ENCODE measurements at regions not wholly inside any gene's neighbourhood (a gene's known extent, or its start where the extent isn't known, plus 50 kb on each side); places are given as distances from the start of the nearest gene placed in this dataset.
"Not testable (repeated sequence)": the region's sequence is repeated elsewhere in the genome, so short reads cannot be mapped to it uniquely, and the experiment has no call there.

DNA sequence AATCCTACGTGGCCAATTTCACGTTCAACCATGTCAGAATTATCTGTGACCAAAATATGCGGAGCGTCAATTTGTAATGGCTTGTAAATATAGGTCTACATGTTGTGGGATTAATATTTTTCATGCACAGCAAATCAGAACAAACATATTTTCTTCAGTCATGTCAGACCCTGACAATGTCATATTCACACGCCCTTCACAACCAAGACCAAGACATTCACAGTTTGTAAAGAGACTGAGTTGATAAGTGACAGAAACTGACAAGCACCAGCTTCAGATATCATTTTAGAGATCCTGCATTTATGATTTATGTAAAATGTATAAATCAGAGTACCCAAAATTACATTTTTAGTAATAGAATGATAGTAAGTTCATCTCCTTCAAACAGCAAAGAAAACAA lies 57.3 kb upstream of the NOVA1 start:
- no peak for DNase-seq

- DNase-seq = no peak
Measured at GRCh38 chr14:26663506-26663905, 65.7 kb upstream of the NOVA1 start.

GRCh38 chr14:26678732-26679420 lies 81.0 kb upstream of the NOVA1 start:
- DNase-seq = not testable (repeated sequence)

GRCh38 chr14:26685401-26685800 lies 87.6 kb upstream of the NOVA1 start:
- no peak for DNase-seq

DNA sequence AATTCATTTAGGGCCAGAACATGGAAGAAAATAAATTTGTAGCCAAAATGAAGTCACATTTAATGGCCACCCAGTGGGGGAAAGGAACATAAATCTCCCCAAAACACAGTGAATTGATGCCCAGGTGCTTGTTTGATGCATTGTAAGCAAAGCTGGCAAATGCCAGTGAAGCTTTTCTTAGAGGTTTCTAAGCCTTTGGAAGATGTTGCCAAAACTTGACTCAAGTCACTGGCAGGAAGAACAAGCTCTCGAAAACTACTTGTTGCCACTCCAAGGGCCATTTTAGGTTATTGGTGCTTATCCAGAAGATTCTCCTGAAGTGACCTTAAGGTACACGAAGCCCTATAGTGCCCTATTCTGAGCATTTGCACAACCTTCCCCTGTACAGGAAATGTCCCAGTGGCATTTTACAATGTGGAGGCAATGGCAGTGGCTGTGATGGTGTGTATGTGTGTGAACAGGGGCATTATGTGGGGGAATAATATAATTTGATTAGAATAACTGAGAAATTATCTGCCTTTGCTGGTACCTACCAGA lies 89.5 kb upstream of the NOVA1 start:
- no peak for DNase-seq

DNA sequence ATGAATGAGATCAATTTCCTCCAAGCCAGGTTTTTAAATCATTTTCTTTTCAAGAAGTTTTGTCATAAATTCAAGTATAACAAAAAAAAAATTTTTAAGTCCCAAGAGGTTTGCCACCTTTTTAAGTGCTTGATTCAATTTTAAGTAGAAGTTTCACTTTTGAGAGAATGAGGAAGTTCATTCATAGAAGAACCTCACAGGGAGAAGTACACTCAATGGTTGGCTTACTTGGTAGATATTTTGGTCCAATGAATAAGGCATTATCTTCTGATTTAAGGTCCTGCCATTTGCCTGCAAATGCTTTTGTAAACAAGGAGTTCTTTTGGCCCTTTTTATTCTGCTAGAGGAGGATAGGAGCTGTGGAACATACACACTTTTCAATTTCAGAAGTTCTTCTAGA lies 96.7 kb upstream of the NOVA1 start:
- no peak for DNase-seq

DNA sequence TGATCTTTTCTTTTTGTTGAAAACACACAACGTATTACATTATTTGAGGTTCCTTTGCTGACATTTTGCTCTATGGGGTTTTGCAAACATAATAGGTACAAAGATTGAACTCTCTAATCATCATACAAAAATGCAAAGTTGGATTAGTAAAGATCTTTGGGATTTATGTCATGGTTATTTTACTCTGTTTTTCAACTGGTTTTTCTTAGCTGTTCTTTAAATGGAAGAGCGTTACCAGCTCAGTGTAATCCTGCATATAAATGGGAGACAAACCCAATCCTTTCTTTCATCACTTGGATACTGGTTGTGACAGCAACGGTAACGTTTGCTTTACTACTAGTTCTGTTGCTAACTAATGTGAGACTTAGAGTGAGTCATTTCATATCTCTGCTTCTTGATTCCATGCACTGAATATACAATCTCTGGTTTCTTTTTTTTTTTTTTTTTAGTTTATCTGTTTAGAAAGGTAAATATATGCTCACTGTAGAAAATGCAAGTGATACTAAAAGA lies 104.9 kb upstream of the NOVA1 start:
- DNase-seq = no peak

- DNase-seq = no peak
Measured at GRCh38 chr14:26703686-26704366, 106.0 kb upstream of the NOVA1 start.

DNA sequence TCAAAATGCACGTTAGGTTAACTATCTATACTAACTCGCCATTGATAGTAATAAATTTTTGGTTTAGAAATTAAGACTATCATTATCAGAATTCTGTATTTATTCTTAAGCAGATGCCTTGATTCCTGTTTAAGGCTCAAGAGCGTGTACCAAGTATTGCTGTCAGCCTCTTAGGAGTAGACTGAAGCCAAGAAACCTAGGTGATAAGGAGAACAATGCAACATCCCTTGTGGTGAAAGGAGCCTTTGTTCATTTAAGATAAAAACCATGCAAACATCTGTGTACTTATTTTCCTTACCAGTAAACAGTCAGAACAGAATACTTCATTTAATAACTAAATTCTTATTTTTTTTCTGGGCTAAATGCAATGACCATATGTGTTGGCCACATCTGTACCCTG lies 109.4 kb upstream of the NOVA1 start:
- no peak for DNase-seq

DNA sequence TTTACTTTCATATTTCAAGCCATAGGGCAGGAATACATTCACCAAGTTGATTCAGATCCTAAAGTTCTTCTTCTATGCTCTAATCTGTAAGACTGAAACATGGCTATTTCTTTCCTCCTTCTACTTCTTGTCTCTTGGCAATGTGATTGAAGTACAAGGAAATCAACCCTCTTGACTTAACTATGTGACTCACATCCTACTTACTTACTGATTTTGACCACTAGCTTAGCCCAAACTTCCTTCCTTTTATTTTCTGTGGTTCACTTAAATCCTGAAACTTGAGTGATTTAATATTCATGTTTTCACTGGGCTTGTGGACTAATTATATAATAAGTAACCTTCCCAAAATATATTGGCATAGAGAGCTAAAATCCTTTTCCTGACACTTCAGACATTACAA lies 111.2 kb upstream of the NOVA1 start:
- no peak for DNase-seq

DNA sequence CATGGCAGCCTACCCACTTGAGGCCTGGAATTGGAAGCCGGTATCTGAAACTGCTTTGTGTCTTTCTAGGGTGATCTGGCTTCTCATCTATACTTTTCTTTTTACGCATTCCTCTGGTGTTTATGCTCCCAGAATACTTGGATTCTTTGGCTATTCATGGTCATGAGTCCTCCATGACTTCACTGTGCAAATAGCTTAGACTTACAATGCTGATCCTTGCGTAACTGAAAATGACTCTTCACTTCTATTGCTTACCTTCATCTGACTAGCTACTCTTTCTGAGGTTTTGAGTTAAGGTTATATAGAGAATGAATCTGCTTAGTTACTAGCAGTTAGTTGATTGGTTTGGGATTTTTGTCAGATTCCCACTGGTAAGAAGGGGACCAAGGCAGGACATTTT lies 121.7 kb upstream of the NOVA1 start:
- DNase-seq = no peak

- no peak for DNase-seq
Measured at GRCh38 chr14:26722258-26722657, 124.4 kb upstream of the NOVA1 start.

DNA sequence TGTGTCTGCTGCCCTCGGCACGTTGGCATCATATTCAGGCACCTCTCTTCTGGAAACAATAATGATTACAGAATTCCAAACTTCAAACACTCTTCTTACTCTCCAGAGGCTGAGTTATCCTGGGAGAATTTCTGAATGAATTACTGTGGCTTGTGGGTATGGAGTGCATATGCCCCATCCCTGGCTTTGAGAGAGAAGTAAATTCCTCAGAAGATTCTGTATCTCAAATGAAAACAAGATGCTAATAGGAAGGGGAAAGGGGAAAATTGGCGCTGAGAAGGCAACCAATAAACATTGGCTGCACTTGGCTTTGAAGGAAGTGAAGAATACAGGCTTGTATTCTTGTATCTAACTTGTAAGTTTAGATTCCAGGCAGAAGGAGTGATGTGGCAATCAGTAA lies 132.0 kb upstream of the NOVA1 start:
- DNase-seq = no peak

GRCh38 chr14:26730929-26731618 lies 133.2 kb upstream of the NOVA1 start:
- DNase-seq = no peak

- DNase-seq = no peak
Measured at GRCh38 chr14:26735811-26736210, 138.0 kb upstream of the NOVA1 start.

DNA sequence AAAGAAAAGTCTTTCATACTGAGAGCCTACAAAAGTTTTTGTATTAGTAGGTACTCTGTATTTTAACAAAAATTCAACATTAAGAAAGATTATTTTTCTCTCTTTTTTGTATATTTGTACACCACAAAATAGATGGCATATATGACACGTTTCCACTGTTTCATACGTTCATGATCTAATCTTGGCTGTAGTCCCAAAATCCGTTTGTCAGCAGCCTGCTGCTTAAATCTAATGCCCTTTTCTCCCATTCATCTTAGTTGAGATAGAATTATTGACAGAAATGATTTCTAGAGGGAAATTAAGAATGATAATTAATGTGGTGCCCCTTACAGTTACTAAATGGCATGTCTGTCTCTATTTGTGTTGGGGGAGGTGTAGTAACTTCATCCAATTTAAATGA lies 140.7 kb upstream of the NOVA1 start:
- DNase-seq = no peak

DNA sequence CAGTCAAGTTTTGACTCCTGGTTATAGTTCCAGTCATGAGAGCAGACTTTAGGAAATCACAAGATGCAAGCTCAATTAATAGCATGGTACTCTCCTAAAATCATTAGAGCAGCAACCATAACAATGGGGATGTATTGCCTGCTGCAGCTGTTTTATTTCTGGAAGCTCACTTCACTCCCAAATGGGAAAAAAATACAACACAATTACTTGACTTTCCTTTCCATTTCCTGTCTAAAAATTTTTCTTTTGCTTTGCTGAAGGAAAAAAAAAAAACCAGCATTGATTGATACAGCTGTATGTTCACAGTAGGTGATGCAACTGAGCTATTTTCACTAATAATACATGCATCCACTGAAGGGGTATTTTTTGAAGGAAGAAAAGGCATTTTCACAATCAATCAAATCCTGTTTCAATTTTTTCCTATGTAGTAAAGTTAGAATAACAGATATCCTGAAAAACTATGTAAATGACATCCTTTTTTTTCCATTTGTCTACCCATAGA lies 143.9 kb upstream of the NOVA1 start:
- no peak for DNase-seq

GRCh38 chr14:26743284-26743683 lies 145.5 kb upstream of the NOVA1 start:
- no peak for DNase-seq

- no peak for DNase-seq
Measured at GRCh38 chr14:26744903-26745302, 147.1 kb upstream of the NOVA1 start.

- DNase-seq = no peak
Measured at GRCh38 chr14:26761532-26761931, 163.7 kb upstream of the NOVA1 start.

DNA sequence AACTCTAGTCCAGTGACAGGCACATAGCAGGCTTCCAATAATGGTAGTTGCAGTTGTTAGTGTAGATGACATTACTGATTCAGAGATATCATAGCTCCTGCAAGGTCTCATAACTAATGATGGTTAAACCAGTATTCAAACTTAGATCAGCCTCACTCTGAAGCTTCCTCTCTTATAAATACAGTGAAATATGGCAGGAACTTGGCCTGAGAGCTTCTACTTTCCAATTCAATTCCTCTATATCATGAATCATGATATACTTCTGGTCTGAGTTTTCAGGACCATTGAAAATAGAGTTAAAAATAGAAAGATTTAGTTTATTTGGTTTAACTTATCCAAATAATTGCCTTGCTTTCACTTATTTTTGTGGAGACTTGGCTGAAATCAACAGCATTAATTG lies 167.5 kb upstream of the NOVA1 start:
- no peak for DNase-seq

DNA sequence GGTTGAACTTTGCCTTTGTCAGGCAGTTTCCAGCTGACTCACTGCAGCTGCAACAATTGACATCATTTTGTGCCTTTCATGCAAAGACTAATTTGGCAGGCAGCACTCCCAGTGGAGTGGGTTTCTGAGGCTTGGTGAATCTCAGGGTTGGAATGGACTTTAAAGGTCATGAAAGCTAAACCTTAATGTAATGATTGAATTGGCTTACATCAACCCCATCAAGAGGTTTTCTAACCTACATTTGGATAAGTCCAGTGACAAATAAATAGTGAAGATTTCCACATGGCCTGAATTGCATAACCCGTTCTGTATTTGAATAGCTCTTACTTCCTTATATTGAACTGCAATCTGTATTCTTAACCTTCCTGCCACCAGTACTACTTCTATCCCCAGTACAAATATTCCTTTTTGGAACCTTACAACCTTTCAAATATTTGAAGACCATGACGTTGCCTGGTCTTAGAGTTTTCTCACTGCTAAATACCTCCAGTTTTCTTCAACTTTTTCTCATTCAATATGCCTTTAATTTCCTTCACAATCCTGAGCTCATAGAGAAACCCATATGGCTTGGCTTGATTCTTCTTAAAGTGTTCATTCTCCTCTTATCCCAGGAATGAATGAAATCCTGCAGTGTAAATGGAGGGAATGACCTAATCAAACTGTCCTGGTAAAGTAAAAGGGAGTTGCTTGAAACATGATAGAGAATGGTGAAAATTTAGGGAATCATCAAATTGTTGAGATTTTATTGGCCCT lies 168.1 kb upstream of the NOVA1 start:
- DNase-seq = no peak

- DNase-seq = no peak
Measured at GRCh38 chr14:26766726-26767125, 168.9 kb upstream of the NOVA1 start.
